HG02642 (cell line): ENCODE measurements at regions not wholly inside any gene's neighbourhood (a gene's known extent, or its start where the extent isn't known, plus 50 kb on each side); places are given as distances from the start of the nearest gene placed in this dataset.

ENCODE experiments used
- ATAC-seq: cut with Tn5 transposase; IDR thresholded peaks from one replicate; pipeline ENCODE4 v1.9.1; 2021; ENCODE audit warnings: mild to moderate bottlenecking; ENCODE audit not compliant: unreplicated experiment, poor library complexity

GRCh38 chr2:181285116-181285515 lies 172.1 kb upstream of the ITGA4 start:
- ATAC-seq = no peak

- no peak for ATAC-seq
These were observed 167.5 kb upstream of the ITGA4 start for GRCh38 chr2:181289698-181290097.

GRCh38 chr2:181290182-181290581 lies 167.0 kb upstream of the ITGA4 start:
- ATAC-seq = no peak

GRCh38 chr2:181294979-181295378 lies 162.2 kb upstream of the ITGA4 start:
- ATAC-seq = no peak

GRCh38 chr2:181300600-181301291 lies 156.4 kb upstream of the ITGA4 start:
- no peak for ATAC-seq

- peak; percentile 31 for ATAC-seq
These were observed 153.0 kb upstream of the ITGA4 start for GRCh38 chr2:181304011-181304844.

- ATAC-seq = peak; percentile 94
These were observed 151.7 kb upstream of the ITGA4 start for GRCh38 chr2:181305301-181306123.

GRCh38 chr2:181306785-181307184 lies 150.4 kb upstream of the ITGA4 start:
- no peak for ATAC-seq

GRCh38 chr2:181307203-181307991 lies 149.8 kb upstream of the ITGA4 start:
- ATAC-seq = no peak

GRCh38 chr2:181308766-181309515 lies 148.2 kb upstream of the ITGA4 start:
- ATAC-seq = no peak

GRCh38 chr2:181309586-181309985 lies 147.6 kb upstream of the ITGA4 start:
- no peak for ATAC-seq

GRCh38 chr2:181310967-181311366 lies 146.2 kb upstream of the ITGA4 start:
- no peak for ATAC-seq

- ATAC-seq = peak; percentile 29
These were observed 145.3 kb upstream of the ITGA4 start for GRCh38 chr2:181311837-181312236.

GRCh38 chr2:181312515-181312927 lies 144.7 kb upstream of the ITGA4 start:
- ATAC-seq = peak; percentile 88

GRCh38 chr2:181313845-181314244 lies 143.3 kb upstream of the ITGA4 start:
- ATAC-seq = no peak

GRCh38 chr2:181314551-181314950 lies 142.6 kb upstream of the ITGA4 start:
- ATAC-seq = no peak

- no peak for ATAC-seq
These were observed 139.7 kb upstream of the ITGA4 start for GRCh38 chr2:181317511-181317910.

GRCh38 chr2:181318504-181319280 lies 138.5 kb upstream of the ITGA4 start:
- ATAC-seq = no peak

GRCh38 chr2:181319286-181319685 lies 137.9 kb upstream of the ITGA4 start:
- no peak for ATAC-seq
